Transverse colon (tissue), 4 donors: ENCODE measurements at regions not wholly inside any gene's neighbourhood (a gene's known extent, or its start where the extent isn't known, plus 50 kb on each side); places are given as distances from the start of the nearest gene placed in this dataset.

Source experiments
- DNase-seq: peaks from one replicate; pipeline ENCODE4 v3.0.0-alpha.2; 2019
- H3K27ac ChIP-seq, 4 donors: fragments of 200-600 bp; sonication (generic); 2 replicates each; pipeline ENCODE4 v1.5.1; 2016 to 2018; ENCODE audit warnings: inconsistent platforms in 4 of 4
- H3K27me3 ChIP-seq: fragments of 200-600 bp; sonication (generic); 2 replicates; pipeline ENCODE4 v1.5.1; 2017; ENCODE audit warnings: inconsistent platforms
- H3K36me3 ChIP-seq, 4 donors: fragments of 200-600 bp; sonication (generic); 2 replicates each; pipeline ENCODE4 v1.5.1; 2017 to 2019; ENCODE audit warnings: inconsistent platforms in 4 of 4
- H3K4me1 ChIP-seq, 4 donors: fragments of 200-600 bp; sonication (generic); 2 replicates each; pipeline ENCODE4 v1.5.1; 2017 to 2020; ENCODE audit warnings: inconsistent platforms in 4 of 4
- H3K4me3 ChIP-seq, 4 donors: fragments of 200-600 bp; sonication (generic); 1 replicate in 1 of 4; 2 replicates in 3 of 4; pipeline versions ENCODE4 v1.5.1 to v1.6.1; 2017 to 2019; ENCODE audit warnings: inconsistent platforms in 4 of 4
- H3K9me3 ChIP-seq, 2 donors: fragments of 200-600 bp; sonication (generic); 2 replicates each; pipeline ENCODE4 v1.5.1; 2017 to 2019; ENCODE audit warnings: inconsistent platforms in 2 of 2
- EP300 ChIP-seq: sonication (generic); formaldehyde crosslinking; IDR thresholded peaks from one replicate; pipeline ENCODE4 v1.6.1; 2017; ENCODE audit warnings: antibody characterized with exemption, low read depth
- POLR2A ChIP-seq: fragments of 450-650 bp; IDR thresholded peaks from one replicate; pipeline ENCODE4 v1.6.1; 2016; ENCODE audit warnings: antibody characterized with exemption, mild to moderate bottlenecking, moderate library complexity
- POLR2AphosphoS5 ChIP-seq, 3 donors: sonication (generic); formaldehyde crosslinking; IDR thresholded peaks; one replicate each; pipeline ENCODE4 v1.6.1; 2016; ENCODE audit warnings: antibody characterized with exemption in 3 of 3
- WGBS, 2 donors: methylation state at CpG; one replicate each; pipeline ENCODE4 v1.1.5; 2018; ENCODE audit warnings: low coverage in 1 of 2; 5-methylcytosine and 5-hydroxymethylcytosine counted together
- in situ Hi-C, 4 donors: fragments of 200-750 bp; cut with MboI; loops; one replicate each; pipeline versions ENCODE4 v1.15.0 to v1.15.1; 2017; ENCODE audit warnings: low sequenced_read_pairs in 3 of 4, low pct_ligation_motif_present in 1 of 4, low pct_unique_long_range_greater_than_20kb in 1 of 4
- intact Hi-C: fragments of 100-400 bp; cut with DNase I; formaldehyde crosslinking; loops from one replicate; pipeline ENCODE4 v1.15.1; 2023; ENCODE audit warnings: low total_unique reads
- TF ChIP-seq, protein P1 (sequence below), 5 experiments: fragments of 200-600 bp in 3 of 5; fragments of 450-650 bp in 2 of 5; sonication (generic) in 3 of 5; IDR thresholded peaks; 1 replicate in 2 of 5; 2 replicates in 3 of 5; pipeline ENCODE4 v1.5.1; 2016 to 2017; ENCODE audit warnings: antibody characterized with exemption in 5 of 5, inconsistent platforms in 3 of 5, mild to moderate bottlenecking in 2 of 5, moderate library complexity in 1 of 5

- Histone ChIP-seq H3K4me3 (no peak overlapping the region), H3K4me1 (peaks cover 0 to 11% (median 0%) of the 10 kb centered on the region in 4 donors), H3K27me3 (no peaks in the 10 kb centered on the region), H3K36me3 (no peaks in the 10 kb centered on the region), H3K9me3 (no peaks in the 10 kb centered on the region), H3K27ac (no peak overlapping the region)
- intact Hi-C loops = no loop called here
- TF ChIP-seq EP300 = no peak
- TF ChIP-seq POLR2A = no peak
- TF ChIP-seq, protein P1, sequence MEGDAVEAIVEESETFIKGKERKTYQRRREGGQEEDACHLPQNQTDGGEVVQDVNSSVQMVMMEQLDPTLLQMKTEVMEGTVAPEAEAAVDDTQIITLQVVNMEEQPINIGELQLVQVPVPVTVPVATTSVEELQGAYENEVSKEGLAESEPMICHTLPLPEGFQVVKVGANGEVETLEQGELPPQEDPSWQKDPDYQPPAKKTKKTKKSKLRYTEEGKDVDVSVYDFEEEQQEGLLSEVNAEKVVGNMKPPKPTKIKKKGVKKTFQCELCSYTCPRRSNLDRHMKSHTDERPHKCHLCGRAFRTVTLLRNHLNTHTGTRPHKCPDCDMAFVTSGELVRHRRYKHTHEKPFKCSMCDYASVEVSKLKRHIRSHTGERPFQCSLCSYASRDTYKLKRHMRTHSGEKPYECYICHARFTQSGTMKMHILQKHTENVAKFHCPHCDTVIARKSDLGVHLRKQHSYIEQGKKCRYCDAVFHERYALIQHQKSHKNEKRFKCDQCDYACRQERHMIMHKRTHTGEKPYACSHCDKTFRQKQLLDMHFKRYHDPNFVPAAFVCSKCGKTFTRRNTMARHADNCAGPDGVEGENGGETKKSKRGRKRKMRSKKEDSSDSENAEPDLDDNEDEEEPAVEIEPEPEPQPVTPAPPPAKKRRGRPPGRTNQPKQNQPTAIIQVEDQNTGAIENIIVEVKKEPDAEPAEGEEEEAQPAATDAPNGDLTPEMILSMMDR (IDR thresholded peaks at IDR 0.05) = no peak
- TF ChIP-seq POLR2AphosphoS5 (IDR thresholded peaks at IDR 0.05) = no peak
- WGBS, 2 donors = 98 to 100% methylated on average over 1 to 20 of the region's 20 CpGs
- in situ Hi-C loops = no loop called here
- DNase-seq = no peak
These were observed 160.4 kb downstream of the EFNB2 start for GRCh38 chr13:106375085-106375484.

- Histone ChIP-seq H3K4me3 (no peak overlapping the region), H3K27ac (no peak overlapping the region), H3K4me1 (peaks cover 0 to 11% (median 0%) of the 10 kb centered on the region in 4 donors), H3K27me3 (no peaks in the 10 kb centered on the region), H3K9me3 (no peaks in the 10 kb centered on the region), H3K36me3 (no peaks in the 10 kb centered on the region)
- intact Hi-C loops (no loop called here), in situ Hi-C loops (no loop called here)
- 87% methylated on average over 8 of the region's 10 CpGs; no CpG with 5 or more reads in 1 of the 2 donors for WGBS, 2 donors
- no peak for DNase-seq
- TF ChIP-seq EP300 (no peak), POLR2AphosphoS5 (IDR thresholded peaks at IDR 0.05) (no peak), POLR2A (no peak)
- TF ChIP-seq, protein P1 (IDR thresholded peaks at IDR 0.05) = no peak
These were observed 160.8 kb downstream of the EFNB2 start for GRCh38 chr13:106374631-106375030.

DNA sequence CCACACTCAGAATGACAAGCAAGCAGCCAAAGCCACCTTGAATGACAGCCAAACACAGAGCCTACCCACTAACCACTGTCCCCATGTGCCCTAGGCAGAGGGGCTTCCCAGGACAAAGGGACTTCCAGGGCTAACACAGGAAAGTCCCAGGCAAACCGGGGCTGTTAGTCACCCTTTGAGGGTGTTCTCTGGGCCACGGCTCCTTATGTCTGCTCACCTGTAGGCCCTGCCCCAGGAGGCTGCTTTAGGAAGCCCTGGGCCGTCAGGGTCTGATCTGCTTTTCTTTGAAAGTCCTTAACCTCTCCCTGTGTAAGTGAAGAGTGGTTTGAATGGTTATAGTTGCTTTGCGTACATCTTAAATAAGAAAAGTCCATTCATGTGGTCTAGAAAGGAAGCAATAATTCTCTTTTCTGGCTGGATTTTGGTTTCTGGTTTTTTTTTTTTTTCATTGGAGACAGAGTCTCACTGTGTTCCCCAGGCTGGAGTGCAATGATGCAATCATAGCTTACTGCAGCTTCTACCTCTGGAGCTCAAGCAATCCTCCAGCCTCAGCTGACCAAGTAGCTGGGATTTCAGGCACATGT lies 161.4 kb downstream of the EFNB2 start:
- no peaks in the 10 kb centered on the region for H3K9me3 ChIP-seq
- no peaks in the 10 kb centered on the region for H3K27me3 ChIP-seq
- intact Hi-C loops = no loop called here
- H3K4me3 ChIP-seq = no peak overlapping the region
- no peak overlapping the region for H3K27ac ChIP-seq
- in situ Hi-C loops = no loop called here
- no peaks in the 10 kb centered on the region for H3K36me3 ChIP-seq
- H3K4me1 ChIP-seq = peaks cover 0 to 11% (median 0%) of the 10 kb centered on the region in 4 donors
- no peak for DNase-seq
- TF ChIP-seq POLR2A (no peak), EP300 (no peak), POLR2AphosphoS5 (IDR thresholded peaks at IDR 0.05) (no peak)
- TF ChIP-seq, protein P1 (IDR thresholded peaks at IDR 0.05) = no peak
- 56% methylated on average over 4 of the region's 4 CpGs; no CpG with 5 or more reads in 1 of the 2 donors for WGBS, 2 donors

DNA sequence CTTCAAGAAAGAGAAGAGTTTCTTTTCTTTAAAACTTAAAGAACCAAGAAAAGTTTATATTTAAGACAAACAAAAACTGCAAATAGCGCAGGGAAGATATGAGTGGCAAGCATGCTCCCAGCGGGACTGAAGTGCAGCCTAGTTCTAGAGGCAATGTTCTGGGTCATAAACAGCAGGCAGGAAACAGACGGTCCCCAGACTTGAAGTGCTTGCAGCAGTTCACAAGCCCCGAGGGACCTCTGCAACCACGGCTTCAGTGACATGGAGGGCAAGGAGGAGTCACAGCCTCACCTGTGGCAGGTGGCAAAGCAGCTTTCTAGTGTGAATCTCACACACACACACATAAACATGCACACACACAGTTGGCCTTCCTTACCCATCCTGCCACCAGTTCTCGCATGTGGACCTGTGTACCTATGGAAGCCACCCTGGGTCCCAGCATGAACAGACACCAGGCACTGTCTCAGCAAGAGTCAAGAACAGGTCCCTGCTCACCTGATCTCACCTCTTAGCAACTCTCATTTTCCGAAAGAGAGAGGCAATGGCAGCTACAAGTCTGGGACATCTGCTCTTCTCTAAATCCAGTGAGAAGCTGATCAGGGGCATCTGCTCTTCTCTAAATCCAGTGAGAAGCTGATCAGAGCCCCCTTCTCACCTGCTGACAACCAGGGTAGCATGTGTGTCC lies 162.0 kb downstream of the EFNB2 start:
- no peak for DNase-seq
- Histone ChIP-seq H3K9me3 (no peaks in the 10 kb centered on the region), H3K4me1 (peaks cover 0 to 11% (median 0%) of the 10 kb centered on the region in 4 donors), H3K4me3 (no peak overlapping the region), H3K27ac (peak overlapping the region in 1 of 4 donors; percentile 30), H3K27me3 (no peaks in the 10 kb centered on the region), H3K36me3 (no peaks in the 10 kb centered on the region)
- WGBS, 2 donors = 29 to 40% methylated on average over 3 to 7 of the region's 7 CpGs
- in situ Hi-C loops (no loop called here), intact Hi-C loops (no loop called here)
- TF ChIP-seq EP300 = no peak
- TF ChIP-seq POLR2AphosphoS5 (IDR thresholded peaks at IDR 0.05) = no peak
- TF ChIP-seq, protein P1 (IDR thresholded peaks at IDR 0.05) = no peak
- TF ChIP-seq POLR2A = no peak
